22Rv1 (cell line): ENCODE measurements at regions not wholly inside any gene's neighbourhood (a gene's known extent, or its start where the extent isn't known, plus 50 kb on each side); places are given as distances from the start of the nearest gene placed in this dataset.

Experiments used
- H3K27ac ChIP-seq: fragments of 450-650 bp; 2 replicates; pipeline ENCODE4 v1.5.1; 2017
- ZFX ChIP-seq: fragments of 450-650 bp; IDR thresholded peaks from 2 replicates; pipeline ENCODE4 v1.6.1; 2017; ENCODE audit warnings: antibody characterized with exemption, borderline replicate concordance
- TF ChIP-seq, protein P1 (sequence below): fragments of 450-650 bp; IDR thresholded peaks from 2 replicates; pipeline ENCODE4 v1.5.1; 2017; ENCODE audit warnings: mild to moderate bottlenecking

DNA sequence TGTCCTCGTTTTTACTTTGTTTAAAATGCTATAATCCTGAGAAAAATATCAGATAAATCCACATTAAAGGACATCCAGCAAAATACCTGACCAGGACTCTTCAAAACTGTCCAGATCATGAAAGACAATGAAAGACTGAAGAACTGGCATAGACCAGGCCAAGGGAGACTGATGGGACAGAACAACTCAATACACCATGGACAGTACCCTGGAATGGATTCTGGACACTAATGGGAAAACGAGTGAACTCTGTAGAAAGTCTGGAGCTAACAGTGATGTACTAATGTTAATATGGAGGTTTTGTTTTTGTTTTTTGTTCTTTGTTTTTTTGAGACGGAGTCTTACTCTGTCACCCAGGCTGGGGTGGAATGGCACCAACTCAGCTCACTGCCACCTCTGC, 461.4 kb downstream of the CD83 start:
- H3K27ac ChIP-seq, result no peak overlapping the region
- TF ChIP-seq ZFX, result no peak
- TF ChIP-seq, protein P1, sequence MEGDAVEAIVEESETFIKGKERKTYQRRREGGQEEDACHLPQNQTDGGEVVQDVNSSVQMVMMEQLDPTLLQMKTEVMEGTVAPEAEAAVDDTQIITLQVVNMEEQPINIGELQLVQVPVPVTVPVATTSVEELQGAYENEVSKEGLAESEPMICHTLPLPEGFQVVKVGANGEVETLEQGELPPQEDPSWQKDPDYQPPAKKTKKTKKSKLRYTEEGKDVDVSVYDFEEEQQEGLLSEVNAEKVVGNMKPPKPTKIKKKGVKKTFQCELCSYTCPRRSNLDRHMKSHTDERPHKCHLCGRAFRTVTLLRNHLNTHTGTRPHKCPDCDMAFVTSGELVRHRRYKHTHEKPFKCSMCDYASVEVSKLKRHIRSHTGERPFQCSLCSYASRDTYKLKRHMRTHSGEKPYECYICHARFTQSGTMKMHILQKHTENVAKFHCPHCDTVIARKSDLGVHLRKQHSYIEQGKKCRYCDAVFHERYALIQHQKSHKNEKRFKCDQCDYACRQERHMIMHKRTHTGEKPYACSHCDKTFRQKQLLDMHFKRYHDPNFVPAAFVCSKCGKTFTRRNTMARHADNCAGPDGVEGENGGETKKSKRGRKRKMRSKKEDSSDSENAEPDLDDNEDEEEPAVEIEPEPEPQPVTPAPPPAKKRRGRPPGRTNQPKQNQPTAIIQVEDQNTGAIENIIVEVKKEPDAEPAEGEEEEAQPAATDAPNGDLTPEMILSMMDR, result no peak

DNA sequence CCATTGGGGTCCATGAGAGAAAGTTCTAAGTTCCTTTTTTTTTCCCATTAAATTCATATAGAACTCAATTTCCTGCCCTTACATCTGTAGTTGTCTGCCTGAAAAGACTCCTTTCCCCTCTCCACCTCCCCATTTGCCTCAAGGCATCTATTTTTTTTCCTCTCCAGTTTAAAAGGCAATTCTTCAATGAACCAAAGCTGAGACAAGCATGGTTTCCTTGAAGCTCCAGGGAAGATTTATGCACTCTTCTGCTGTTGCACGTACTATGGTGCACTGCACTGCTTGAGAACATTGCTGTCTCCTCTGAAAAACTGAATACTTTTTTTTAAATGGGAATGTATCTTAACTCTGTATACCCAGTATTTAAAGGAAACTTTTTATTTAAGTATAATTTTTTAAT, 465.2 kb downstream of the CD83 start:
- TF ChIP-seq, protein P1, result no peak
- TF ChIP-seq ZFX, result no peak
- H3K27ac ChIP-seq, result no peak overlapping the region

DNA sequence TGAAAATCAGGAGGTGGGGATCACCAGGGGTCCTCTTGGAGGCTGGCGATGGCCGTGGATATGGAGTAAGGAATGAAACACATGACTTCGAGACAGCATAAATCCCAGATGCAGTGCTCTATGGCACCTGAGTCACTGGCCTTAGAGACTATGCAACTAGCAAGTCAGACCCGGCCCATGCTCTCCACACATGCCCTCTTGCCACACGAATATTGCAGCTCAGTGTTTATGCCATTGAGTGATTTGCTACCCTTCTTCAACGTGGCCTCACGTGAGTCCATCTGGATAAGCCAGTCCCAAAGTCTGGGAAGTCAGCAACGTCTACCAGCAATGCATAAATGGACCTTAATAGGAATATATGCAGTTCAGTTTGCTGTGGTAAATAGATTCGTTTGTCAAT, 466.3 kb downstream of the CD83 start:
- no peak for TF ChIP-seq ZFX
- TF ChIP-seq, protein P1, result no peak
- no peak overlapping the region for H3K27ac ChIP-seq

DNA sequence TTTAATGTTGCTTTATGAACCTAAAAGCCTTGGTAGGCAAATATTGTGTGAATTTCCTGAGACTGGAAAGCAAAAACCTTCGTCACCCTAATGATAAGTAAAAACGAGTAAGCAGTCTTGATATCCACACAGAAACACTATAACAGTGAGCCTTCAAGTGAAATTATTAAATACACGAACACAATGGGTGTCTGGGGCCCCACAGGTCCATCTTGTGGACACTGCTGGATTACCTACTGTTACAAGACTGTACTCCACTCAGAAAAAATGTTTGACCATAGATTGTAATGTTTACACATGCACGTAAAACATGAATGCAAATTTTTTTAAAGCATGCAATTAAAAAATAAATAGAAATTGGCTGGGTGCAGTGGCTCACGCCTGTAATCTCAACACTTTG, 466.9 kb downstream of the CD83 start:
- no peak for TF ChIP-seq ZFX
- no peak overlapping the region for H3K27ac ChIP-seq

DNA sequence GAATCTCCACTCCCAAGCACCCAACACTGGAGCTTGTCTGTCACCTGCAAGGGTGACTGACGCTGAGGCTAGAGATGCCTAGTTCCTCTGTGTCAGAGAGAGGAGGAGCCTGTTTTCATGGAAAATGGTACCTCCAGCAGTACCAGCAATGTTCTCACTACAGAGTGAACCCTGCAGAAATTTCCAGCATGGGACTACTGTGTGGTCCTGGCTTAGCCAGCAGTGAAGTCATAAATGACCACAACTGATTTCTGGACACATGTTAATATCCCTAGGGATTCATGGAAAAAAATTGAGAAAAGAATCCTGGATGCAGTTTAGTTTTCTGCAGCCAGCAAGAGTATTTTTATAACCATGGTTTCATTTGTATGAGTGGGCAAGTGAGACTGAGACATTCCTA, 468.1 kb downstream of the CD83 start:
- H3K27ac ChIP-seq, result no peak overlapping the region
- TF ChIP-seq, protein P1, result no peak
- TF ChIP-seq ZFX, result no peak

DNA sequence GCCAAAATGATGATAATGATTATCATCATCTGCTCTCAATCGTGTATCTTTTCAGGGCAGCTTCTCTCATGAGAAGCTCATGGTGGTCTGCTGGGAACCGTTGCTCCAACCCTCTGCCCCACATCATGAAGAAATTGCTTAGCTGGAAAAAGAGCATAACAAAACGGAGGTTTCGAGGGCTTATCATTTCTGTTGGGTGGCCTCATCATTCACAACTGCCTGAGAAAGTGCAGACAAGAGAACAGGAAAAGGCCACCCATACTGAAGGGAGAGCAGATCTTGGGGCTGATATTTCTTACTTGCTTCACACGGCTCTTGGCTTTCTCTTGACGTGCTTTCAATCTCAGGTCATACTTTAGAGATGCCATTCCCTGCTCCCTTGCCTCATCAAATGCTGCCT, 471.6 kb downstream of the CD83 start:
- TF ChIP-seq, protein P1, result no peak
- TF ChIP-seq ZFX, result no peak

DNA sequence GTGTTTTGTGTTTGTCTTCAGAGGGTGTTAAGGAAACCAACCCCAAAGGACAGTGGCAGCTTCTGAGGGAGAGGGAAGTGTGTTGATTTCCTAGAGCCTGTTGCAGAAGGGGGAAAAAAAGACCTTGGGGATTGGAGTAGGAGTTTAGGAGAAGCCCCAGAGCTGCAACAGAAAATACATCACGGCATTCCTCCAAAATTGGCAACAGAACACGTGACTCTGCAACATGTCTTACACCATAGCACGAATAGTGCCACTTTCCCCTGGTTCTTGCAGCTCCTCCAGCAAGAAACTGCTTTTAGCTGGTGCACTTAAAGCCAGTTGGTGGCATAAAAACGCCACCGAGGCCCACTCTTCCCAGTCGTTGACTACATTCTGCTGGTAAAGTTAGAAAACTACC, 473.0 kb downstream of the CD83 start:
- H3K27ac ChIP-seq, result no peak overlapping the region
- no peak for TF ChIP-seq ZFX
- TF ChIP-seq, protein P1, result no peak

More for the DNA sequence above, 471.6 kb downstream of the CD83 start:
- no peak overlapping the region for H3K27ac ChIP-seq

DNA sequence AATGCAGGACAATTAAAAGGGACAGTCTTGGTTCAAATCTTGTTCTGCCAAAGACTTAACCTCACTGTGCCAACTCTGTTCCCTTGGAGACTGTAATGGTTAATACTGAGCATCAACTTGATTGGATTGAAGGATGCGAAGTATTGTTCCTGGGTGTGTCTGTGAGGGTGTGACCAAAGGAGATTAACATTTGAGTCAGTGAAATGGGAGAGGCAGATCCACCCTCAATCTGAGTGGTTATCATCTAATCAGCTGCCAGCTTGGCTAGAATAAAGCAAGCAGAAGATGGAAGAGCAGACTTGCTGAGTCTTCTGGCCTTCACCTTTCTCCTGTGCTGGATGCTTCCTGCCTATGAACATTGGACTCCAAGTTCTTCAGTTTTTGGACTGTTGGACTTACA, 474.4 kb downstream of the CD83 start:
- H3K27ac ChIP-seq, result no peak overlapping the region
- TF ChIP-seq, protein P1, result no peak
- no peak for TF ChIP-seq ZFX
